ENCODE measurements at regions not wholly inside any gene's neighbourhood (a gene's known extent, or its start where the extent isn't known, plus 50 kb on each side); places are given as distances from the start of the nearest gene placed in this dataset.

- Mint-ChIP-seq H3K4me1 (ENCODE audit: low read depth) (no peaks in the 10 kb centered on the region), H3K27me3 (ENCODE audit: low read depth) (peaks cover 44% of the 10 kb centered on the region), H3K27ac (ENCODE audit: unreplicated experiment) (no peak overlapping the region), H3K36me3 (ENCODE audit: low read depth) (no peaks in the 10 kb centered on the region), H3K4me3 (ENCODE audit: unreplicated experiment) (no peak overlapping the region), H3K9me3 (ENCODE audit: low read depth) (no peaks in the 10 kb centered on the region)
- no peak for TF ChIP-seq CTCF (IDR thresholded peaks at IDR 0.05)
- DNase-seq (ENCODE audit: low spot score): no peak
These were observed 357.1 kb downstream of the MAFB start for GRCh38 chr20:40331807-40332560.

GRCh38 chr20:40331249-40331648 is 357.8 kb downstream of the MAFB start:
- no peak overlapping the region for H3K4me3 Mint-ChIP-seq (ENCODE audit: unreplicated experiment)
- no peaks in the 10 kb centered on the region for H3K36me3 Mint-ChIP-seq (ENCODE audit: low read depth)
- no peak for TF ChIP-seq CTCF (IDR thresholded peaks at IDR 0.05)
- peaks cover 38% of the 10 kb centered on the region for H3K27me3 Mint-ChIP-seq (ENCODE audit: low read depth)
- H3K9me3 Mint-ChIP-seq (ENCODE audit: low read depth): no peaks in the 10 kb centered on the region
- no peak for DNase-seq (ENCODE audit: low spot score)
- no peaks in the 10 kb centered on the region for H3K4me1 Mint-ChIP-seq (ENCODE audit: low read depth)
- H3K27ac Mint-ChIP-seq (ENCODE audit: unreplicated experiment): no peak overlapping the region

GRCh38 chr20:40329321-40329720 is 359.7 kb downstream of the MAFB start:
- Mint-ChIP-seq H3K9me3 (ENCODE audit: low read depth) (no peaks in the 10 kb centered on the region), H3K27ac (ENCODE audit: unreplicated experiment) (no peak overlapping the region), H3K4me3 (ENCODE audit: unreplicated experiment) (no peak overlapping the region), H3K36me3 (ENCODE audit: low read depth) (no peaks in the 10 kb centered on the region), H3K27me3 (ENCODE audit: low read depth) (peaks cover 26% of the 10 kb centered on the region), H3K4me1 (ENCODE audit: low read depth) (no peaks in the 10 kb centered on the region)
- TF ChIP-seq CTCF (IDR thresholded peaks at IDR 0.05): no peak
- no peak for DNase-seq (ENCODE audit: low spot score)

- no peak for TF ChIP-seq CTCF (IDR thresholded peaks at IDR 0.05)
- DNase-seq (ENCODE audit: low spot score): no peak
- Mint-ChIP-seq H3K27ac (ENCODE audit: unreplicated experiment) (no peak overlapping the region), H3K27me3 (ENCODE audit: low read depth) (peaks cover 30% of the 10 kb centered on the region), H3K4me3 (ENCODE audit: unreplicated experiment) (no peak overlapping the region), H3K36me3 (ENCODE audit: low read depth) (no peaks in the 10 kb centered on the region), H3K4me1 (ENCODE audit: low read depth) (no peaks in the 10 kb centered on the region), H3K9me3 (ENCODE audit: low read depth) (no peaks in the 10 kb centered on the region)
These were observed 362.3 kb downstream of the MAFB start for GRCh38 chr20:40326784-40327183.

- Mint-ChIP-seq H3K4me1 (ENCODE audit: low read depth) (no peaks in the 10 kb centered on the region), H3K27ac (ENCODE audit: unreplicated experiment) (no peak overlapping the region), H3K27me3 (ENCODE audit: low read depth) (peaks cover 31% of the 10 kb centered on the region), H3K36me3 (ENCODE audit: low read depth) (no peaks in the 10 kb centered on the region), H3K9me3 (ENCODE audit: low read depth) (no peaks in the 10 kb centered on the region), H3K4me3 (ENCODE audit: unreplicated experiment) (no peak overlapping the region)
- DNase-seq (ENCODE audit: low spot score): no peak
- TF ChIP-seq CTCF (IDR thresholded peaks at IDR 0.05): no peak
These were observed 363.9 kb downstream of the MAFB start for GRCh38 chr20:40325006-40325568.

Measured in chondrocyte (in vitro differentiated cells).